Fibroblast of the aortic adventitia (primary cell): ENCODE measurements at regions not wholly inside any gene's neighbourhood (a gene's known extent, or its start where the extent isn't known, plus 50 kb on each side); places are given as distances from the start of the nearest gene placed in this dataset.

Experiments used
- DNase-seq: peaks from one replicate; pipeline ENCODE4 v3.0.0-alpha.2; 2010; ENCODE audit warnings: low read depth
- H3K4me3 ChIP-seq: 2 replicates; pipeline ENCODE4 v1.5.1; 2011; ENCODE audit warnings: low read depth, mild to moderate bottlenecking, control low read depth, low read length, moderate library complexity
- CTCF ChIP-seq: IDR thresholded peaks from 2 replicates; pipeline ENCODE4 v1.5.1; 2011; ENCODE audit warnings: mild to moderate bottlenecking, low read length, control low read depth, inconsistent platforms; ENCODE audit not compliant: insufficient read depth

- no peak for DNase-seq
- TF ChIP-seq CTCF = no peak
- no peak overlapping the region for H3K4me3 ChIP-seq
Observed at GRCh38 chr11:129722529-129722928, 93.1 kb upstream of the TMEM45B start.

GRCh38 chr11:129723146-129723760 lies 92.4 kb upstream of the TMEM45B start:
- no peak for TF ChIP-seq CTCF
- DNase-seq = no peak
- no peak overlapping the region for H3K4me3 ChIP-seq

- H3K4me3 ChIP-seq = no peak overlapping the region
- no peak for DNase-seq
- no peak for TF ChIP-seq CTCF
Observed at GRCh38 chr11:129723761-129724162, 91.9 kb upstream of the TMEM45B start.

- DNase-seq = no peak
- TF ChIP-seq CTCF = no peak
Observed at GRCh38 chr11:129724866-129725265, 90.8 kb upstream of the TMEM45B start.

GRCh38 chr11:129726179-129726578 lies 89.5 kb upstream of the TMEM45B start:
- TF ChIP-seq CTCF = no peak
- no peak overlapping the region for H3K4me3 ChIP-seq
- DNase-seq = no peak

More at GRCh38 chr11:129724866-129725265, 90.8 kb upstream of the TMEM45B start:
- H3K4me3 ChIP-seq = no peak overlapping the region

- DNase-seq = no peak
- TF ChIP-seq CTCF = no peak
- no peak overlapping the region for H3K4me3 ChIP-seq
Observed at GRCh38 chr11:129728581-129728980, 87.1 kb upstream of the TMEM45B start.

GRCh38 chr11:129729216-129729615 lies 86.4 kb upstream of the TMEM45B start:
- TF ChIP-seq CTCF = no peak
- DNase-seq = no peak
- no peak overlapping the region for H3K4me3 ChIP-seq
